ENCODE measurements at regions not wholly inside any gene's neighbourhood (a gene's known extent, or its start where the extent isn't known, plus 50 kb on each side); places are given as distances from the start of the nearest gene placed in this dataset.

DNA sequence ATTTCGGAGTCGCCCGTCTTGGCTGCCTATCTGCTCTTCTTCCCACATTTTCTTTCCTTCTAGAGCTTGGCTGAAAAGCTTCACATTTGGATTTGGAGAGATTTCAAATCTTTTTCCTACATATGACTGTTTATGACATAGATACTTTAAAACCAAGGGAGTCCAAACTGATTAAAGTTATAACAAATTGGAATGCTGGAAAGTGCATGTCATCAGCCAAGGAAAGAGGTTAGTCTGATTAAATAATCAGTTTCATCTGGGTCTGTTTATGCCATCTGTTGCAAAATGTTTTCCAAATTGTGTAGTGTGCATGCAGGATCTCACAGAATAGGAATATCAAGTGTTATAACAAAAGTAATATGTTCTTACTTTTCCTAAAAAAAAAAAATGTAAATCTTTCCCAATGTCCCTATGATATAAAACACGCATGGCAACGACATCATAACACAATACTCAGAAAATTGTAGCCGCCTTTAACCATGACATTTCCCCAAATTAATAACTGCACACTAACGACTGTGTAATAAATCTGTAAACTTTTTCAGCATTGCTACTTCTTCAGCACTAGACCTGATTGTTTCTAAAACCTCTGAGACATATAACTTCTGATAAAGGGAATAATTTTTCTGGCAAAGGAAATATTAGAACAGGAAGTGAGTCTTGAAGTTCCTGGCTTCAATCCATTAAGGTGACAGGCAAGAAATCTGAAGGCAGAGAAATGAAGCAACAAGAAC is 230.2 kb upstream of the FOXQ1 start:
- DNase-seq, result no peak

DNA sequence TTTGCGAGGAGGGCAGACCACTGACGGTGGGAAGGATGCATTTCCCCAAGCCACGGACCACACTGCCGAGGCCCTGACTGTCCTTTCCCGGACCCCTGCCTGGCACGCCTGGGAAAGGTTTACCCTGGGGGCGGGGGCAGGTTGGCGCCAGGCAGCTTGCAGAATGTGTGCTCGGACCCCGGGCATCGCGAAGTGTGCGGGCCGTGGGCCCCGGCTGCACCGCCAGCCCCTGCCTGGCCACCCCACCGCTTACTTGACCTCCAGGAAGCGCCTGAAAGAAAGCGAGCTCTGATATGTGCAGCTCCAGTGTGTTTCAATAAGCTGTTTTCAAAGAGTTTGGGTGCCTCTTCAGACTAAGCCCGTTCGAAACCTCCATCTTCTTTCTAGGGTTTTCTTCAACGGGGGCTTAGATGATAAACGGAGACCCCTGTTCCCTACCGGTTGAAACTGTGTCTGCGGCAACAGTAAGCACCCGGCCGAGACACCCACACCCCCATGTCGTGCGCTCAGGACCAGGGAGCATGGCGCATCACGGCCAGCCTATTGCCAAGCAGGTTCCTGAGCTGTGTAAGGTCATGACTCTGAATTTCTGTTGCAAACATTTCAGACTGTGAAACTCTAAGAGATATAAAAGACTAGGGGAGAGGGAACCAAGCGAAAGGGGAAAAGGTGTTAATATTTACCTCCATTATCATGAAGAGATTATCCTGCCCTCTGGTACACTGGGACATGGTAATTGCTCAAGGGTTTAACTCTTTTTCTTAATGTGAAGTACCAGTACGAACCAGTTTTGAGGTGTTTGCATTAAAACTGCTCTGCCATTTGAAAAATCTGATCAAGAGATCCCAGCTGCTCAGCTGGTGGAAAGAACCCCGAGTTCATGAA is 231.2 kb upstream of the FOXQ1 start:
- DNase-seq, result no peak

DNA sequence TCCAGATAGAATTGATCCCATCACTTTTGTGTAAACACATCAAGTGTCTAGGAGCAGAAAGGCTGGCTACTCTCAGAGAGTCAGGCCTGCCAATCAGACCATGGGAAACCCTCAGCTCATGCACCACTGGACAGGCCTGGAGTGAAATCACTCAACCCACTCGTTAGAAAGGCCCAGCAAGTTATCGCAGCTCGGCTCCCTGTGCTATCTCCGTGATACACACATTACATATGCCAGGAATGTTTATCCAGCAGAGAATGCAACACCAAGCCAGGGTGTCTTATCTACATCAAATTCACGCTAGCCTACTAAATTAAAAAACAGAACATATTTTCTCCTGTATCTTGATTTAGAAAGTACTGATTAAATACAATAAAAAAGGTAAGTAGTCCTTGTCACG is 232.4 kb upstream of the FOXQ1 start:
- DNase-seq, result no peak

DNA sequence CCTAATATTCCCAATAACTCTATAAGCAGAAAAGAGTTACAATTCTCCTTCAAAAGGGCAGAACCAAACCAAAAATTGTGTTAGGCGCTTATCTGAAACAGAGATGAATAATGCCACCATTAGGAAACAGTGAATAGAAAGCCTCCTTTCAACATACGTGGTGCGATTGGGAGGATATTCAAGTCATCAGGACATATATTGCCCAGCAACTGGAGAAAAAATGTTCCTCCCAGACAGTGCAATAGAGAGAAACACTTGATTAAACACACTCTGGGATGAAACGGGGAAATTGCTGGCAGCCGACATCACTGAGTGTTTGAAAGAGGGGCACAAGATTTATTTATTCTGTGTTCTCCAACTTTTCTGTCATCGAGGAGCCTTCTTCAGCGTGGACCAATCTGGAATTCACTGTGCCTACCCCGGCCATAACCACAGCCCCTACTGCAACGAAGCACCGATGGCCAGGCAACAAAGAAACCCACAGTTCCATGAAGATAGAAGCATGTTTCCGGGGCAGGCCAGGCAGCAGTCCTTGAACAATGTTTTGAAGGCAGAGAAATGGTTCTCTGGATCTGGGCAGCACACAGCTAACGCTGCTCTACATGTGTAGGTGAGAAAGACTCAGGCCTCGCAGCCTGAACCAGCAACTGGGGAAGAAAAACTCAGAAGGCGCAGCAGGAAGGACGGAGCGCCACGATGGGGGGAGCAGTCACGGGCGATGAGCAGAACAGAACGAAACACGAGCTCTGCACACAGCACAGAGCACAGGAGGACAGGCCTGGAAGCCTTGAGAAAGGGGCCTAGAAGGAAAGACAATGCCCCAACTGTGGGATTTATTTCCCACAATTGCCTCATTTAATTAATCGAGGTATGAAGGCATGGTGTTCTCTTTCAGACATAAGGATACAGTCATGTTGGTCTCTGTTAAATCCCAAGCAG is 234.2 kb upstream of the FOXQ1 start:
- DNase-seq, result no peak

DNA sequence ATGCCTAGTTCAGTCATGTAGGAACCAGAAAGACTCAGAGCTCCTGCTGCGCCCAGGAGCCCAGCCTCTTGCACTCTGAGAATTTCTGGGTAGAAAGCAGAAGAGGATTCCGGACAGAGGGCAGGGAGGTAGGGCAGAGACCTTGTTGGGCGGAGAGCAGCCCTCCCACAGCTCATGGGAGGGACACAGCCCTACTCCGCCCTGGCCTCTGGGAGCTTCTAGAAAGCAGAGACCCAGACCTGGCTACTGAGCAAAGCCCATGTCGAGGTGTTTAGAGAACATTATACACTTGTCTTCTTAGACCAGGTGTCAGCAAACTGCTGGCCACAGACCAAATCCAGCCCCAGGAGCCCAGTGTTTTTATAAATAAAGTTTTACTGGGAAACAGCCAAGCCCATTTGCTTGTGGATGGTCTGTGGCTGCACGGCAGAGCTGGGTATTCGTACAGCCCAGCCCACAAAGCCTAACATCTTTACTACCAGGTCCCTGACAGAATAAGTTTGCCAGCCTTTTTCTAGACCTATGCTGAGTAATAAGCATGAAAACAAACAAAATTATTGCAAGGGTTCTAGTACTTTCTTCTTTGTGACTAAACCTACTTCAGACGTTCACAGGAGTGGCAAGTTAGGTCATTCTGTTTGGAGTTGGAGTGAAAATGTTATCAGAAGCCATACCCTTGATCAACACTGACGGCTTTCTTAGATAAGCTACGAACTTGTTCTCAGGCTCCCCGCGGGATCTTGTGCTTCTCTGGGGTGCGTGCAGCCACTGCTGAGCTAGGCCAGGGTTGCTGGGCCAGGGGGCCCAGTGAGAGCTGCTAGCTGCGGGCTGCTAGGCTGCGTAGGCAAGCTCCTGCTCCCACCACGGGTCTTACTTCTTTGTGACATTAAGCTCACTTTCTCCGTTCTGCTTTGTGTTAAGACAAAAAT is 235.1 kb upstream of the FOXQ1 start:
- DNase-seq, result no peak

DNA sequence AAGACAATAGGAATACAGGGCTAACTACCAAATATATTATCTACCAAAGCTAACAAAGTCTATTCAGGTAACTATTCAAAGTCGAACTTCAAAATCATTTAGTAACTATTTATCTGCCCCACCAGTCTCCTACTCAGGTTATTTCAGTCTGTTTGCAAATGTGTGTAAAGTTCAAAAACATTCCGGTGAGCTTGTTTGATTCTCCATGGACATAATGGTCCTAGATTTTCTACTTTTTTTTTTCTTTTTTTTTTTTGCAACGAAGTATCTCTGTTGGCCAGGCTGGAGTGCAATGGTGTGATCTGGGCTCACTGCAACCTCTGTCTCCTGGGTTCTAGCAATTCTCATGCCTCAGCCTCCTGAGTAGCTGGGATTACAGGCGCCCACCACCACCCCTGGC is 236.0 kb upstream of the FOXQ1 start:
- no peak for DNase-seq

DNA sequence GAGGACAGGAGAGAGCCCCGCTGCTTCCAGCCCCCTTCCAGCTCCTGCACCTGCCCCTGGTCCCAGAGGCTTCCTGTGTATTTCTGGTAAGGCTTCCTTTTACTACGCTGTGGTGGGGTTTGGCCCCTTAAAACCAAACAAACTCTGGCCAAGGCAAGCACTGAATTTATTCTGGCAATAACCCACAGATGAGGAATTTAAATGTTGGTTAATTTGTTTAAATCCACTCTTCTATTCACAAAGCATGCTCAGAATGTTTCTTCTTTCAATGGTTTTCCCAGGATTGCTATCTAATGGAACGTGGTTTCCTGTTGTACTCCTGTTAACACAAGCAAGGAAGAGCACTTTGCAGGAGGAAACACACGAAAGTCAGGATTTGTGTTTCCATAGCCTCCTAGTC is 236.5 kb upstream of the FOXQ1 start:
- DNase-seq, result no peak

DNA sequence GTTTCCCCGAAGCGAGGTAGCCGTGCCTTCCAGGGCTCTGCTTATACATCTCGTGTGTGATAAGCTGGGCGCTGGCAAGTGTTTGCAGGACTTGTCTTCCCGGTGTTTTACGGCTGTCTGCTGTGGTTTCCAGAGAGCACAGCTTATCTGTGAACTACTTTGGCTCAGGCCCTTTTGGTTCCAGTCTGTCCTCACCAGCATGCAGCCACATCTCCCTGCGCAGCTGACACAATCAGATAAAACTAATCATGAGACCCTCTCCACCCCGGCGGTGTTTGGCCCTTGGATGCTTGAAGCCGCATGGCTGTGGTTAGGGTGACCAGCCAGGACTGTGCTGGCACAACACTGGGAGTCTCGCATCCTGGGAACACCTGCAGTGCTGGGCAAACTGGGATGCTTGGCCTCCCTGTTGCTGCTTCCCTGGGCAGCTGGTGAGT is 241.8 kb upstream of the FOXQ1 start:
- no peak for DNase-seq

DNA sequence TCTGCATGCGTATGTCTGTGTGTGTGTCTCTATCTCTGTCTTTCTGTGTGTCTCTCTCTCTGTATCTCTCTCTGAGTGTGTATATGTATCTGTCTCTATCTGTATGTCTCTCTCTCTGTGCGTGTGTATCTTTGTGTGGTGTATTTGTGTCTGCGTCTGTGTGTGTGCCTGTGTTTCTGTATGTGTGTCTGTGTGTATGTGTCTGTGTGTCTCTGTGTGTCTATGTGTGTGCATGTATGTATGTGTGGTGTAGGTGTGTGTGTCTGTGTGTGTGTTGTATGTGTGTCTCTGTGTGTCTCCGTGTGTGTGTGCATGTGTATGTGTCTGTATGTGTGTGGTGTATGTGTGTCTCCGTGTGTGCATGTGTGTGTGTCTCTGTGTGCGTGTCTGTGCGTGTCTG is 243.0 kb upstream of the FOXQ1 start:
- DNase-seq, result no peak

DNA sequence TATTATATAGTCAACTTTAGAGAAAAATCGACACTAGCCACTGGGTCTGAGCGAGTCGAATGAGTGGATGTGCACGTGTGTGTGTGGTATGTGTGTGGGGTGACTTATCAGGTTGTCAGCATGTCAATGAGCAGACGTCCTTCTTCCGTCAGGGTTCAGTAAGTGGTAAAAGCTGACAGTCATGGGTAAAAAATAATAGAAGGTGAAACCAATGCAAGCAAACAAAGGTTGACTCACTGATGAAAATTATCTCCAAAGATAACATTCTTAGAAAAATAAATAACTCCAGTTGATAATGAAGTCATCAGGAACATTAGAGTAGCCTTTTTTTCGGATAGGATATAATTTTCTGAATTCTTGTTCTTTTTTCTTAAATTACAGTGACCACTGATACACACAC is 243.8 kb upstream of the FOXQ1 start:
- DNase-seq, result no peak

DNA sequence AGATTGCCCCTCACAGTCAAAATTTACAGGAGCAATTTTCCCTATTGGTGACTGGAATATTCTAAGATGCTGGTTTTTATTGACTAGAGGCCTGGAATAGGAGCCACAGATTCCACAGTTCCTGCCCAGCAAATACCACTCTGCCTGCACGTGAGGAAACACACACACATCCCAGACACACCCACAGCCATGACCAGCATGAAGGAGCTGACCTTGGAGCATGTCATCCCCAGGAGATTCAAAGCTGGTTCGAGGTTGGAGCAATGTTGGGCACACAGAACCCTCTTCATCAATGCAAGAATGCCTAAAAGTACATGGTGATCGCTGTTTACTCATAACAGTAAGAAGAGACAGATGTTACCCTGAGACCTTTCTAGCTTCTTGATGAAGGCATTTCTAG is 244.6 kb upstream of the FOXQ1 start:
- no peak for DNase-seq

DNA sequence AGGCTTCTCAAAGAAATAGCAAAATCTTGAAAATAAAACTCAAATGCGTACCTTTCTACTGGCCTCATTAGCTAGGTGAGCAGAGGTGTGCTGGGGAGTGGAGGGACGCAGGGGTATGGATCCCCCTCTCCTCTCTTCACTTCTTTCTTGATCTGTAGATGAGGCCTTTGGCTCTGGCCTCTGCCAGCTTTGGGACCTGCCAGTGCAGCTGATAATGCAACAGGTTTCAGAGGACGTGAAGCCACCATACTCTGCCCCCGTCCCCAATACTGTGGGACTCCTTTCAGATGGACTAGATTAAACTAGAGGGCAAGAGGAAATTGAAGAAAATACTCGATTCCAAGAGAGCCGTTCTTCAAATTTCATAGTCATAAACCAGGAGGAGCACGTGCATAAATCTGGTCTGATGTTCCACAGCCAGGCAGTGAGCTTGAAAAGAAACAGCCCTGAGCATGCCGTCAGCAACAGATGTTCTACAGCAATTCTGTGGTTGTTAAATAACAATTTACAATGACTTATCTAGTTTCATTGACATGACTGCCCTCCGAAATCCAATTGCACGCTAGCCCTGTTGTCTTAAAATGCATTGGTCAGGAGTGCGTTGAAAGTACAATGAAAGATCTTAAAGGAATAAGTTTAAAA is 245.3 kb upstream of the FOXQ1 start:
- no peak for DNase-seq

DNA sequence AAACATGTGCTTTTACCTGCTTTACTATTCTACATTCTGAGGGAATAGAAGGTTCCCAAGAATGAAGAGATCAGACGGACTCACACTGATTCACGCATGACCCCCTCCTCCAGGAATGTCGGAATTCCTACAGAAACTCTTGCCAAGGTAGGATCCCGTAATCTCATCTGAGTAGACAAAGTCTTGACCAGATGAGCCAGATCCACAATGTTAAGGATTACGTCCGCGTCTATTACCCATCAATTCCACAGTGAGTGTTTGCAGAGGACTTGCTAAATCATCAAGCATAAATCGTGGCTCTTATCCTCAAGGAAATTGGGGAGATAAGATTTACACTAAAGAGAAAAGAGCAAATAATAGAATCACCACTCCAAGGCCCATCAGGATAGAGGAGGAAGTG is 245.9 kb upstream of the FOXQ1 start:
- no peak for DNase-seq

DNA sequence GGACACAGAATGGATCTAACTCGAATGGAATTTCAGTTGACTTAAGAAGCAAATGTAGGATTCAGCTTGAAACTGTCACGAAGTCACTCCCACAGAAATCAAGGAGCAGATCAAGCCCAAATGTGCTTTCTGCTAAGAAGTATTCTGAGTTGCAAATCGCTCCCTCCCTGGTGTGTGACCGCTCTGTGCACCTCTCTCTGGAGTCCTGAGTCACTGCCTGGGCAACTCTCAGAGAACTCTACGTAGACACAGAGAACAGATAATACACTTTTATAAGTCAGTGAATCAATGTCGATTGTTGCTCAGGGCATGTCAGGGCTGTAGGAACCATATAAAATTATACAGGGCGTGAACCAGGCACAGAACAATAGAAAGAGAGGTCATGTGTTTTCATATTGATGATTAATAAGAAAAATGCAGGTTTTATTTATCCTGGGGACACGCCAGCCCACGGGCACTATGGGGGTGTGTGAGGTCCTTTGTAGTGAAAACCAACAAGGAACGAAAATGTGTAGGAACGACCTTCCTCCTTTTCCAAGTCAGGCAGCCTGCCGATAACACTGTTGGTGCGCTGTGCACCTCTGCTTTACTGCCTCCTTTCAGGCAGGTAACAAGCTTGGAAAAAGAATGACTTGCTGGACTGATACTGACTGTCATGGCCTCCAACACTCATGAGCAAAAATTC is 248.1 kb upstream of the FOXQ1 start:
- DNase-seq, result no peak

DNA sequence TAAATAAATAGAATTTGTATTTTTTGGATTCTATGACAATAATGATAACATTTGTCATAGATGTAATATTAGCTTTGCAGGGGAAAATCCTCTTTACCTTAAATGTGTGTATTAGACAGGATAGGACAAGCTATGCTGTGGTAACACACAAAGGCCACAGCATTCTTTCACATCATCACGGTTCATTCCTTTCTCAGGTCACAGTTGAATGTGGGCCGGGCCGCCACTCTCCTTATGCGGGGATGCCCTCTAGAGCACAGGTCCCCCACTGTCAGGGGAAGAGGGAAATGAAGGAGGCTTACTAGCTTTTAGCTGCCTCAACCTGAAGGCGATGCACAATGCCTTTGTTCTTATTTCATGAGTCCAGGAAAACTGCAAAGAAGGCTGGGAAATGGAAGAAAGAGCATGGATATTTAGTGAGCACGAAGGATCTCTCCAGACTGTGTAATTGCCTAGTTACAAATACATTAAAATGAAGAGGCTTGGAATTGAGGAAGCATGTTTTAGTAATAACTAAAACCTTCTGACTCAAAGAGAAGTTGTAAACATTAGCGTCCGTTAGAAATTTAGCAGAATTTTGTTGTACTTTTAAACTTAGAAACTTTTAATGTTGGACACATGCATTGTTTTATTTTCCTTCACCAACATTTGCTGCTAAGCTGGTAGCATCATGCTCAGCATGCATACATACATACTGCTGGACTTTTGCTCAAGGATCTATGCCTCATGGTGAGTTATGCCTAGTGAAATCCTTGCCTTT is 248.9 kb upstream of the FOXQ1 start:
- no peak for DNase-seq

DNA sequence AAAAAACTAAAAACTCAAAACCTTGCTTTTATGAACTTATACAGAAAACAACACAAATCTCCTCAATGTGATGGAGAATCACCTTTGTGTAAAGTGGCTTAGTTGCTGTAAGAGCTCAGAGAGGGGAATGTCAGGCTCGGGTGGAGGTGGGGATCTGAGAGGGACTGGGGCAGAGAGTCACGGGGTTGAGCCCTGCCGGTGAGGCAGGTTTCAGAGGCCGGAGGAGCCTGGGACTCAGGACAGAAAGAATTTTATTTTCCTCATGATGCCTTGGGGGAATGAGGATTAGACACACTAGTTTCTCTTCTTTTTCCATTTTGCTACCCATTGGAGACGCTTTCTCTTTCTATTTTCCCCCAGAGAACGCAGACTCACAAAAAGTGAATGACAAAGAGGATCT is 252.3 kb upstream of the FOXQ1 start:
- no peak for DNase-seq

DNA sequence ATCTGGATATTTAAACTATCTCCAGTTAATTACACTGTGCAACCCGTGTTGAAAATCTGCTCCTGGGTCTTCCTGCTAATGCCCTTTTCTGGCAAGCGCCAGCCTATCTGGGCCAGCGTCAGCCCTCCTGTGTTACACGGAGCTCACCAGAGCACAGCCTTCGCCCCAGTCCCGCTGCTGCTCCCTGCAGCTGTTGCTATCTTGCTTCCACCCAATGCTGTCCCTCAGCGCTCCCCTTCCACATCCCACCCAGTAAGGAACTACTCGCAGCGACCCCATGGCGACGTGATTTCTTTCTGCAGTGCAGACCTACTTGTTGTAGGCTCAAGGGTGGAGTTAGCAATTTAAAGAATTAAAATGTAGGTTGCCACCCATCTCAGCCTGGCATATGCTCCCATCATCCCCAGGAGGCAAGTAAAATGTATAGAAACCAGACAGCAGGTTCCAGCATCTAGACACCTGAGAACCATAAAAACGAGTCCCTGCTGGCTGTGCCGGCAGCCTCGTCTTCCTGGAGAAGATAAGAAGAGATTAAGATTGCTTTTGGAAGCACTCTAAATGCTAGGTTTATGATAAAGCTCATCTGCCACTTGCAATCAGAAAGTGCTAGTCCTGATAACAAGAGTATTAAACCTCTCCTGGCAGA is 254.3 kb upstream of the FOXQ1 start:
- no peak for DNase-seq

DNA sequence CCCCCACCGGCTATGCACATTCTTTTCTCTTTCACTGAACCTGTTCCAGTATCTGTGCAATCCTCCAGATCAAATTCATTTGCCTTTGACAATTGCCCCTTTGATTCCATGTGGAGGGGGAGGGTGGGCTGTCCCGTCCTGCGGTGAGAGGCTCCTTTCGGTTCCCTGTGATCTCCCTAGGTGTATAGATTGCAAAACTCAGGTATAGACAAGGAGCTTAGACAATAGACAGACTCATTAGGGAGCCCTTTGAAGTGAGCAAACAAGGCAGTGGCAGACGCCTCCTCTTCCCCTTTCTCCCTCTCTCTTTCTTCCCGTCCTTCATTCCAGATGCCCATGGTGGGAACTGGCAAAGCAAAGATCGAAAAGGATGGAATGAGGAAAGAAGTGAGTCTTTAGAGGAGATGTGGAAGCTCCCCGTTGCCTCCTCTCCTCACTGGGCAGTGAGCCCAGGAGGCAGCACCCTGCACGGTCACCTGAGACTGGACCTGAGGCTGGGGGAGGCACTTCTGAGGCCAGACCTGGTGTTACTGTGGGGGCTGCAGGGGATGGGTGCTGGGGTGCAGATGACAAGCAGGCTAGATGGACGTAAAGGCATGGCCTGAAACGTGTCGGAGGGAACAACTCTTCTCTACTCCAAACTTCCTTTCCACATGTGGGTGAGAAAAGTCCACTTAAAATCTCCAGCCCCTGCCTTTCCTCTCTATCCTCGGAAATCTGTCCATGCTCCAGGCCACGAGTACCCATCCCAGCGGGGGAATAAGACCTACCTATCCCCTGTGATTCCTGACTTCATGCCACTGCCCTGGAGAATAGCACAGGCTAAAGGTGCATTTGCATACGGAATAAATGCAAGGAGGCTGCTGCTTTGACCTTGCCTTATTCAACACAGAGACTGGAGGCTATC is 256.6 kb upstream of the FOXQ1 start:
- DNase-seq, result no peak

DNA sequence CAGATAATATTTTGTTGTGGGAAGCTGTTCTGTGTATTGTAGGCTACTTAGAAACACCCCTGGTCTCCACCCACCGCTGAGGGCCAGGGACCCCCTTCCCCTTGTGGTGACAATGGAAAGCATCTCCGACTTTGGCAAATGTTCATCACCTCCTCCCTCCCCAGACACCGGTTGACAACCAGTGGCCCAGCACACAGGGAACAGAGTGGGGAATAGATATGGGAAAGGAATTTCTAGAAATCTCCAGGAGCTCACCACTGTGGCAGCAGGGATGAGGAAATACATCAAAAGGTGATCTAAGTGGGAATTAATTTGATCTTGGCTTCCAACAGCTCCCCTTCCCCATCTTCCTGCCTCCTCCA is 257.3 kb upstream of the FOXQ1 start:
- DNase-seq, result no peak
